ACHN (cell line): ENCODE measurements at regions not wholly inside any gene's neighbourhood (a gene's known extent, or its start where the extent isn't known, plus 50 kb on each side); places are given as distances from the start of the nearest gene placed in this dataset.

Experiments used
- DNase-seq: peaks from one replicate; pipeline ENCODE4 v3.0.0-alpha.2; 2015
- in situ Hi-C: cut with HindIII; loops from 2 replicates; pipeline ENCODE4 v1.10.0; 2017; ENCODE audit warnings: low sequenced_read_pairs, low pct_ligation_motif_present, low pct_unique_long_range_greater_than_20kb

DNA sequence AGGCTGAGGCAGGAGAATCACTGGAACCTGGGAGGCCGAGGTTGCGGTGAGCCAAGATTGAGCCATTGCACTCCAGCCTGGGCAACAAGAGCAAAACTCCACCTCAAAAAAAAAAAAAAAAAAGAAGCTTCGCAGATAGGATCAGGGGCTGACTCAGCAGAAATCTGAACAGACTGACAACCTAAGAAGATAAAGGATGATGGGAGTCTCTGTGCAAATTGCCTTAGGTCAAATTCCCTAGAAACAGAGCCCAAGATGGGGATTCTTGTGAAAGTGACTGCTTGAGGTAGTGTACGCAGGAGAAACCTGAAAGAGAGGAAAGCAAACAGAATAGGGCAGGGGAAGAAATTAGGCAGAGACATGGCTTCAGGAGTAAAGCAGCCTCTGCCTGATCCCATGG lies 160.8 kb upstream of the LRIG1 start:
- in situ Hi-C loops, result no loop called here

GRCh38 chr3:66662894-66663293 lies 162.1 kb upstream of the LRIG1 start:
- DNase-seq, result no peak

More for the DNA sequence above, 160.8 kb upstream of the LRIG1 start:
- no peak for DNase-seq

DNA sequence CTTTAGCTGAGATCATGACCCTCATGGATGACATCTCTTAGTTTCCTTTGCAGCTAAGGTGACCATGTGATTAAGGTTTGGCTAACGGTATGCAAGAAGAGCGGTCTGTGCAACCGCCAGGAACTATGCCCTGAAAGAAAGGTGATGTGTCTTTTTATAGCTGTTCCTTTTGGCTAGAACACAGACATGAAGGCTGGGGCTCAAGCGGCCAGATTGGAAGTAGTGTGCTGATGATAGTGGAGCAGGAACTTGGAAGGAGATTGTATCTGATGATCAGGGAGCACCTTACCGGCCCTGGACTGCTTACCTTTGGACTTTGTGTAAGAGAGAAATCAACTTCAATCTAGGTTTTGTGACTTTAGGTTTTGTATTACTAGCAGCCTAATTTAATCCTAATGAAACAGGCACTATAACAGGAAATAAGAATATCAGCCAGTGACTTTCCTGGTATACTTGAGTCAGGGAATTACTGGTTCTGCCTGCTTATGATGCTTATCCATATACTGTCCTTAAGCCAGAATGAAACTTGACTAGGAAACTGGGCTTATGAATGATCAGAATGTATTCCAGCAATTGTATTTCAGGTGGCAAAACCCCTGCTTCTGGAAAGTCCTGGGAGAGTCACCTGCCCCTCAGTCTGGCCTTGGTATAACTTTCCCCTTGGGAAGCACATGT lies 164.3 kb upstream of the LRIG1 start:
- in situ Hi-C loops, result no loop called here

More at GRCh38 chr3:66662894-66663293, 162.1 kb upstream of the LRIG1 start:
- in situ Hi-C loops, result no loop called here

GRCh38 chr3:66666362-66666761 lies 165.5 kb upstream of the LRIG1 start:
- no peak for DNase-seq
- in situ Hi-C loops, result no loop called here

More for the DNA sequence above, 164.3 kb upstream of the LRIG1 start:
- DNase-seq, result no peak

GRCh38 chr3:66667263-66667662 lies 166.4 kb upstream of the LRIG1 start:
- no peak for DNase-seq
- in situ Hi-C loops, result no loop called here

- in situ Hi-C loops, result no loop called here
- no peak for DNase-seq
Observed at GRCh38 chr3:66671291-66671690, 170.5 kb upstream of the LRIG1 start.

DNA sequence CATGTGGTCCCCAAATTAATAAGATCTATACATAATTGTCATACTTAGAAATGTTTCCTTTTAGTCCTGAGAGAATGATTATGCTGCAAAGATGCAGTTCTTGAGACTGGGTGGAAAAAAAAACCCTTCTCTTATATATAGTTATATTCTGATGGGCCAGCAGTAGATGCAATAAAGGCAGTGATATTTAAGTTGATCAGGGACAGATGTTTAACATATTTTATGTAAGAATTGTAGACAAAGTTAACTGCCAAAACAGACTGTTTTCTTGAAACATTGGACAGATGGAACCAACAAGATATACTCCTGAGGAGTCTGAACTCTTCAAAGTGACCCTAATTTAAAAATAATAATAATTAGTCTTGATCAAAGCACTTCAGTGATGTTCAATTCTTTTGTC lies 172.0 kb upstream of the LRIG1 start:
- DNase-seq, result no peak
- in situ Hi-C loops, result no loop called here

GRCh38 chr3:66673293-66673692 lies 172.5 kb upstream of the LRIG1 start:
- in situ Hi-C loops, result no loop called here
- no peak for DNase-seq

GRCh38 chr3:66675366-66675765 lies 174.5 kb upstream of the LRIG1 start:
- no peak for DNase-seq
- in situ Hi-C loops, result no loop called here

DNA sequence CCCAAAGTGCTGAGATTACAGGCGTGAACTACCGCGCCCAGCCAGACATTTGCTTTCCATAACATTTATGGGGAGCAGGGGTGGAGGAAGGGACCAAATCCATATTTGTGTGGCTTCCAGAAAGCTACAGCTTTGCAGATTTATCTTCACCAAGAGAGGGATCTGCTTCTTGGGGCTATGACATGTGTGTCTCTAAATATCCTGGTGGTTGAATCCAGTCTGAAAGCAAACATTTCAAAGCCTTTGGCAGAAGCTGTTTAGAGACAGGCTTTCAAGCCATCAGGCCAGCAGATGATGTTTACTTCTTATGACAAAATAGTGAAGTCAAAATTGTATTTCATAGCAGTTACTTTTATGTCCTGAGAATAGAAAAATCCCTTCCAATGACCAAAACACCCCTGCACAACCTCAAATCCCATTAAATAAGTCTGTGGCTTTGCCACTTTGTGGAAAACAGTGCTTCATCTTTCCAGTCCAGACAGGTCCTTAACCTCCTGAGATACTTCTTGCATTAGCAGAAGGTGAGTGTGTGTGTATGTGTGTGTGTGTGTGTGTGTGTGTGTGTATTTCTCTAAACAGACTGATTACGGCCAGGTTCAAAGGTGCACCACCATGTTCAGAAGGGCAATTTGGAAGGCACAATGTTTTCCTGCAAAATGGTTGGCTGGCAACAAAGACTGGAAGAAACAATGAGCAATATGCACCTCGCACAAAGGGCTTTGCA lies 191.4 kb upstream of the LRIG1 start:
- DNase-seq, result no peak

GRCh38 chr3:66692766-66693150 lies 191.9 kb upstream of the LRIG1 start:
- DNase-seq, result no peak
- in situ Hi-C loops, result no loop called here

More for the DNA sequence above, 191.4 kb upstream of the LRIG1 start:
- in situ Hi-C loops, result no loop called here

DNA sequence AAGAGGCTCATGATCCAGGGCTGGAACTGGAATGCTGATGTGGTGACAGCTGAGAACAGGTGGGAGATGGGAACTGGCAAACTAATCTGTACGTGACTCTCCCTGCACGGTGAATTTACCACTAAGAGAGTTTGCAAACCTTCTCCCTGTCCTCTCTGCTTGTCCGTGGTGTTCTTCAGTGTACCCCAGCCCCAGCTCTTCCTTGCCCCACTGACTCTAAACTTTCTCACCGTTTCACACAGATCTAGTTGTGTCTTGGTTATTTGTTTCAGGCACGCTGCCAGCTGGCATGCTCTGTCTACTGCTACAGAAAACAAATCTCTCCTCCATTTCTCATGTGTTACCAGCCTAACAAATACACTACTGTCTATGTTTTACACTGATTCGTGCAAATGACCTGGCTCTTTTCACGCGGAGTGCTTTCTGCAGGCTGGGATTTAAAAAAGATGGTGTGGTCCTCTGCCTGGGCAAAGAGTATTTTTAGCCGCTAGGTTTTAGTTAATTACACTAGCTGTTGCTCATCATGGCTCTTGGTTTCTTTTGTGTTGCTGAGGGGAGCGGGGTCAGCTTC lies 192.7 kb upstream of the LRIG1 start:
- in situ Hi-C loops, result no loop called here
- no peak for DNase-seq

- no peak for DNase-seq
- in situ Hi-C loops, result no loop called here
Observed at GRCh38 chr3:66702126-66702525, 201.3 kb upstream of the LRIG1 start.

DNA sequence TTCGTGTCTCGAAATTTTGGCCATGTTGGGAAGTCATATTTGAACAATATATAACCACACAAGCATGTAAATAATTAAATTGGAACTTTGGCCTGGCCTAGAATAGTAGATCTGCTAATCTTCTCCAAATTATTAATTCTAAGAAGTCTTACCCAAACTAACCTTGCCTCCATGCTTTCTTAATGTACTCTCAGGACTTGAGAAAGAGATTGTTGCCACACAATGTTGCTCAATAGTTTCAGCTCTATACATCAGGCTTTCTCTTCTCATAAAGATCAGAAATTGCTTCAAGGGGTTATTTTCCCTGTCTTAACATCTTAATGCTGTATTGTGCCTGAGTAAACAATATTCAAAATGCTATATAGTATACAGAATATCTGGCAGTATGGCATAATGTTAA lies 202.7 kb upstream of the LRIG1 start:
- in situ Hi-C loops, result no loop called here
- no peak for DNase-seq

DNA sequence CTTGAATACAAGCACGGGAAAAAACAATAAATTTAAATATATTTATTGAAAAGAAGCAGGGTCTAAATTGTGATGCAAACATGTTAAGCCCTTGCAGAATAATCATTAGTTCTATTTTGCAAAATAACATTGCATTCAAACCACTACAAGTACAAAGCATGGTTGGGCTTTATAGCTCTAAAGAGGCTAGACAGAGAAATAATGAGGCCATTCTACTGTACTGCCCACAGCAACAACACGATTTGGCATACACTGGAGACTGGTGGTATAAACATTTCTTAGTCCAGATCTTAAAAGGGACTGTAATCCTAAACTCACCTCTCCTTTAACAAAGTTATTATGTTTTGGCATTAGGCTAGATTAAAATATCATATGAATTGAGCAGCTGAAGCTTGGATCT lies 204.3 kb upstream of the LRIG1 start:
- DNase-seq, result no peak
- in situ Hi-C loops, result no loop called here

GRCh38 chr3:66706890-66707289 lies 206.1 kb upstream of the LRIG1 start:
- in situ Hi-C loops, result no loop called here
- no peak for DNase-seq

DNA sequence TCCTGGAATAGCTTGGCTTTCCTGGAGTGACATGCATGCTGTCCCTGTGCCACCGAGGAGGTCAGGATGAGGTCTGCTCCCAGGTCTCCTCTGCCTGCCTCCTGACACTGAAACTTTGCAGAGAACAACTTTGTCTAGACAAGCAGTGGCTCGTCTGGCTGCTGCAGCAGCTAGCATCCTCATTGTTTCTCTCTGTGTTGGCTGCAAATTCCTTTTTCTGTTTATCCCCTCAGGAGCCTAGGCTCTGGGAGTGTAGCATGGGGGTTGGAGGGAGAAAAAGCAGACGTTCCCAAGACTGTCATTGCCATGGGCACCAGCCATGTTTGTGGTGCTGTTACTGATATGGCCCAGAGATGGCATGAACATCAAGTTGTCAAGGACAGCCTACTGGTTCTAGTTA lies 208.7 kb upstream of the LRIG1 start:
- no peak for DNase-seq
- in situ Hi-C loops, result no loop called here

DNA sequence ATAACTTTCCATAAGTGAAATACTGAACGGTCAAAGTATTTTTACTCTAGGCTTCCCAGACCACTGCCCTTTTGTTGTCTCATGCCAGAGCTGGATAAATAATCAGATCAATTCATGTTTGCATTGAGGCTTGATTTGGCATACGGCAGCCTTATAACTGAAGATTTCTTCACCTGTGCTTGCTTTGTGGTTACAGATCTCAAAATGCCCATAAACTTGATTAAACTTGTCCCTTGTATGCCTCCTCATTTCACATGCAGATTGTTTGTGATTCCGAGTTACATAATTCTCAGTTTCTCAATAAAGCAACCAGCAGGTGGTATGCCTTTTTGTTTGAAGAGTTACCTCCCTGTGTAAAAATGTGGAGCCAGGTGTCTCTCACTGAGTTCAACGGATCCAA lies 211.4 kb upstream of the LRIG1 start:
- no peak for DNase-seq
- in situ Hi-C loops, result no loop called here

DNA sequence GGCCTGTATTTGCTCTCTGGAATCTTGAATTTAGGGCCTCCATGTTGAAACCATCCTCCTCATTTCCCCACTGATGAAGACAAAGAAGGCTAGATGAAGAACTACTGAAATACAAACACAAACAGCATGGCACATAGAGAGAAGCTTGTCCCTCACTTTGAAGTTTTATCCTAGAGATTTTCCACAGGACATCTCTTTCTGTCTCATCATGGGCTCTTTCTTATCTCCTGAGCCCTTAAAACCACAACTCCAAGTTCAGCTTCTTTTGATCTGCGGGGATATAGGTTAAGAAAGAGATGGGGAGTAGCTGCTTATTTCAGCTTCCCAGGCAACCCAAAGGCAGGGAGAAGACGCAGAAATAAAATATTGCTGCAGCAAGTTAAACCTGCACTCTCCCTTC lies 213.1 kb upstream of the LRIG1 start:
- in situ Hi-C loops, result no loop called here
- no peak for DNase-seq

GRCh38 chr3:66715806-66716205 lies 215.0 kb upstream of the LRIG1 start:
- in situ Hi-C loops, result no loop called here
- no peak for DNase-seq
